ENCODE measurements at regions not wholly inside any gene's neighbourhood (a gene's known extent, or its start where the extent isn't known, plus 50 kb on each side); places are given as distances from the start of the nearest gene placed in this dataset.

GRCh38 chr15:39265261-39265660 lies 315.6 kb upstream of the THBS1 start:
- no peak for TF ChIP-seq CTCF (IDR thresholded peaks at IDR 0.05)
- no peak for TF ChIP-seq POLR2A (IDR thresholded peaks at IDR 0.05)
